Loucy (cell line): ENCODE measurements at regions not wholly inside any gene's neighbourhood (a gene's known extent, or its start where the extent isn't known, plus 50 kb on each side); places are given as distances from the start of the nearest gene placed in this dataset.
"Not testable (repeated sequence)": the region's sequence is repeated elsewhere in the genome, so short reads cannot be mapped to it uniquely, and the experiment has no call there.

Experiments
- H2AFZ ChIP-seq: fragments of 200-600 bp; sonication (generic); 2 replicates; pipeline ENCODE4 v1.6.0; 2016; ENCODE audit warnings: antibody characterized with exemption, mild to moderate bottlenecking, low read length, moderate library complexity
- H3F3A ChIP-seq: fragments of 200-600 bp; 2 replicates; pipeline ENCODE4 v1.6.0; 2016; ENCODE audit warnings: antibody characterized with exemption, low read depth, mild to moderate bottlenecking
- H3K27me3 ChIP-seq: fragments of 200-600 bp; sonication (generic); 2 replicates; pipeline ENCODE4 v1.6.1; 2014; ENCODE audit warnings: low read length, mild to moderate bottlenecking; ENCODE audit not compliant: insufficient read depth, poor library complexity, severe bottlenecking
- H3K36me3 ChIP-seq: fragments of 200-600 bp; sonication (generic); 2 replicates; pipeline ENCODE4 v1.6.1; 2016; ENCODE audit warnings: low read length; ENCODE audit not compliant: insufficient read depth
- H3K4me1 ChIP-seq: fragments of 200-600 bp; sonication (generic); 2 replicates; pipeline ENCODE4 v1.5.1; 2014; ENCODE audit warnings: low read length, mild to moderate bottlenecking; ENCODE audit not compliant: insufficient read depth, poor library complexity, severe bottlenecking
- H3K4me2 ChIP-seq: fragments of 200-600 bp; sonication (generic); 2 replicates; pipeline ENCODE4 v1.6.0; 2014; ENCODE audit warnings: antibody characterized with exemption, low read length, low read depth, mild to moderate bottlenecking; ENCODE audit not compliant: poor library complexity, severe bottlenecking
- H3K4me3 ChIP-seq: fragments of 200-600 bp; sonication (generic); 2 replicates; pipeline ENCODE4 v1.5.1; 2014; ENCODE audit warnings: low read length, mild to moderate bottlenecking, mixed read lengths; ENCODE audit not compliant: poor library complexity, severe bottlenecking
- H3K79me2 ChIP-seq: fragments of 200-600 bp; sonication (generic); 2 replicates; pipeline ENCODE4 v1.6.1; 2014; ENCODE audit warnings: low read length; ENCODE audit not compliant: insufficient read depth
- H3K9ac ChIP-seq: fragments of 200-600 bp; sonication (generic); 2 replicates; pipeline ENCODE4 v1.6.0; 2014; ENCODE audit warnings: mild to moderate bottlenecking, low read depth, low read length, moderate library complexity; ENCODE audit not compliant: poor library complexity, severe bottlenecking
- H3K9me2 ChIP-seq: fragments of 200-600 bp; sonication (generic); replicated peaks from 2 replicates; pipeline ENCODE4 v1.6.1; 2016; ENCODE audit warnings: low read depth, low read length, mixed read lengths
- H3K9me3 ChIP-seq: fragments of 200-600 bp; sonication (generic); 2 replicates; pipeline ENCODE4 v1.6.1; 2014; ENCODE audit warnings: mild to moderate bottlenecking, antibody characterized with exemption, low read length, low read depth; ENCODE audit not compliant: insufficient read depth
- H4K20me1 ChIP-seq: fragments of 200-600 bp; sonication (generic); 2 replicates; pipeline ENCODE4 v1.6.0; 2014; ENCODE audit warnings: antibody characterized with exemption, low read length, mild to moderate bottlenecking; ENCODE audit not compliant: insufficient read depth, poor library complexity, severe bottlenecking
- CTCF ChIP-seq: fragments of 200-600 bp; sonication (generic); conservative IDR thresholded peaks from 2 replicates; pipeline ENCODE4 v1.5.1; 2014; ENCODE audit warnings: mild to moderate bottlenecking, antibody characterized with exemption, low read length
- EZH2phosphoT487 ChIP-seq: fragments of 200-600 bp; IDR thresholded peaks from 2 replicates; pipeline ENCODE4 v1.6.1; 2018; ENCODE audit warnings: antibody characterized with exemption, mild to moderate bottlenecking, moderate library complexity, borderline replicate concordance

- Histone ChIP-seq H3F3A (no peaks in the 10 kb centered on the region), H3K27me3 (no peaks in the 10 kb centered on the region), H3K9me3 (no peaks in the 10 kb centered on the region), H3K4me2 (no peak overlapping the region), H3K36me3 (no peaks in the 10 kb centered on the region), H4K20me1 (no peaks in the 10 kb centered on the region), H3K79me2 (no peaks in the 10 kb centered on the region), H3K9ac (no peak overlapping the region), H3K9me2 (no peaks in the 10 kb centered on the region), H3K4me3 (no peak overlapping the region), H2AFZ (no peak overlapping the region), H3K4me1 (no peaks in the 10 kb centered on the region)
- TF ChIP-seq EZH2phosphoT487 (no peak), CTCF (no peak)
Measured at GRCh38 chr5:125992050-125992449, 431.2 kb upstream of the GRAMD2B start.

GRCh38 chr5:125999271-126000030 lies 423.8 kb upstream of the GRAMD2B start:
- H3K79me2 ChIP-seq, H3K9ac ChIP-seq, H3F3A ChIP-seq, H3K27me3 ChIP-seq, H2AFZ ChIP-seq, H3K4me1 ChIP-seq, H3K4me3 ChIP-seq, H3K9me3 ChIP-seq, H3K36me3 ChIP-seq, H3K9me2 ChIP-seq, H4K20me1 ChIP-seq, H3K4me2 ChIP-seq: not testable (repeated sequence)

GRCh38 chr5:126000507-126000906 lies 422.7 kb upstream of the GRAMD2B start:
- no peaks in the 10 kb centered on the region for H3K4me1 ChIP-seq
- H3K27me3 ChIP-seq = no peaks in the 10 kb centered on the region
- no peaks in the 10 kb centered on the region for H3K79me2 ChIP-seq
- H2AFZ ChIP-seq = no peak overlapping the region
- no peaks in the 10 kb centered on the region for H3K9me3 ChIP-seq
- H4K20me1 ChIP-seq = no peaks in the 10 kb centered on the region
- H3K9me2 ChIP-seq = no peaks in the 10 kb centered on the region
- no peak overlapping the region for H3K4me2 ChIP-seq
- no peak overlapping the region for H3K9ac ChIP-seq
- no peak overlapping the region for H3K4me3 ChIP-seq
- TF ChIP-seq CTCF (no peak), EZH2phosphoT487 (no peak)
- H3K36me3 ChIP-seq = no peaks in the 10 kb centered on the region
- no peaks in the 10 kb centered on the region for H3F3A ChIP-seq
